GM18517 (cell line): ENCODE measurements at regions not wholly inside any gene's neighbourhood (a gene's known extent, or its start where the extent isn't known, plus 50 kb on each side); places are given as distances from the start of the nearest gene placed in this dataset.
"Not testable (repeated sequence)": the region's sequence is repeated elsewhere in the genome, so short reads cannot be mapped to it uniquely, and the experiment has no call there.

ENCODE experiments used
- ATAC-seq: cut with Tn5 transposase; IDR thresholded peaks from one replicate; pipeline ENCODE4 v1.9.1; 2021; ENCODE audit warnings: mild to moderate bottlenecking, moderate library complexity; ENCODE audit not compliant: unreplicated experiment

- no peak for ATAC-seq
Measured at GRCh38 chr20:60160451-60161145, 202.4 kb downstream of the CDH26 start.

- no peak for ATAC-seq
Measured at GRCh38 chr20:60167812-60168211, 209.6 kb downstream of the CDH26 start.

- ATAC-seq: no peak
Measured at GRCh38 chr20:60168963-60169362, 210.7 kb downstream of the CDH26 start.

- ATAC-seq: no peak
Measured at GRCh38 chr20:60170116-60170515, 211.9 kb downstream of the CDH26 start.

- no peak for ATAC-seq
Measured at GRCh38 chr20:60171313-60171712, 213.1 kb downstream of the CDH26 start.

GRCh38 chr20:60171738-60172137 is 213.5 kb downstream of the CDH26 start:
- no peak for ATAC-seq

GRCh38 chr20:60172346-60172984 is 214.2 kb downstream of the CDH26 start:
- ATAC-seq: no peak

- ATAC-seq: no peak
Measured at GRCh38 chr20:60177080-60177479, 218.9 kb downstream of the CDH26 start.

- no peak for ATAC-seq
Measured at GRCh38 chr20:60180986-60181385, 222.8 kb downstream of the CDH26 start.

GRCh38 chr20:60186412-60186811 is 228.2 kb downstream of the CDH26 start:
- ATAC-seq: no peak

- no peak for ATAC-seq
Measured at GRCh38 chr20:60187683-60188082, 229.5 kb downstream of the CDH26 start.

- ATAC-seq: no peak
Measured at GRCh38 chr20:60191014-60191413, 232.8 kb downstream of the CDH26 start.

GRCh38 chr20:60192326-60192725 is 234.1 kb downstream of the CDH26 start:
- no peak for ATAC-seq

- ATAC-seq: not testable (repeated sequence)
Measured at GRCh38 chr20:60199132-60199531, 240.9 kb downstream of the CDH26 start.

GRCh38 chr20:60199866-60200265 is 241.6 kb downstream of the CDH26 start:
- ATAC-seq: no peak

GRCh38 chr20:60200305-60200918 is 242.2 kb downstream of the CDH26 start:
- ATAC-seq: no peak

- no peak for ATAC-seq
Measured at GRCh38 chr20:60201198-60201835, 243.1 kb downstream of the CDH26 start.

- ATAC-seq: no peak
Measured at GRCh38 chr20:60202046-60202445, 243.8 kb downstream of the CDH26 start.

- ATAC-seq: no peak
Measured at GRCh38 chr20:60203451-60203850, 245.2 kb downstream of the CDH26 start.

- no peak for ATAC-seq
Measured at GRCh38 chr20:60204601-60205000, 246.4 kb downstream of the CDH26 start.

- ATAC-seq: no peak
Measured at GRCh38 chr20:60206259-60206658, 248.0 kb downstream of the CDH26 start.

GRCh38 chr20:60209048-60209447 is 250.8 kb downstream of the CDH26 start:
- no peak for ATAC-seq
